ENCODE measurements at regions not wholly inside any gene's neighbourhood (a gene's known extent, or its start where the extent isn't known, plus 50 kb on each side); places are given as distances from the start of the nearest gene placed in this dataset.

- H3K4me1 ChIP-seq, result no peaks in the 10 kb centered on the region
- intact Hi-C loops (cut with DNase I), result no loop called here
- DNase-seq, result no peak
- no peak for TF ChIP-seq CTCF (IDR thresholded peaks at IDR 0.05)
- TF ChIP-seq POLR2A (IDR thresholded peaks at IDR 0.05), result no peak
- H3K9me3 ChIP-seq, result no peaks in the 10 kb centered on the region
- H3K27me3 ChIP-seq, result peaks cover 0 to 3% (median 0%) of the 10 kb centered on the region in 9 donors
- no peak for ATAC-seq
- no peak overlapping the region for H3K4me3 ChIP-seq
- no peaks in the 10 kb centered on the region for H3K36me3 ChIP-seq
- 80 to 84% (median 82%) methylated on average over 4 of the region's 4 CpGs for WGBS, 4 donors
- H3K27ac ChIP-seq, result no peak overlapping the region
These were observed 745.7 kb downstream of the PDCD6IP start for GRCh38 chr3:34544136-34544535.

- DNase-seq (no peak), ATAC-seq (no peak)
- Histone ChIP-seq H3K4me3 (no peak overlapping the region), H3K36me3 (no peaks in the 10 kb centered on the region), H3K9me3 (no peaks in the 10 kb centered on the region), H3K27ac (no peak overlapping the region), H3K27me3 (peaks cover 0 to 3% (median 0%) of the 10 kb centered on the region in 9 donors), H3K4me1 (no peaks in the 10 kb centered on the region)
- intact Hi-C loops (cut with DNase I), result no loop called here
- WGBS, 4 donors, result 79 to 81% (median 80%) methylated on average over 2 of the region's 2 CpGs
- TF ChIP-seq CTCF (IDR thresholded peaks at IDR 0.05), result no peak
- TF ChIP-seq POLR2A (IDR thresholded peaks at IDR 0.05), result no peak
These were observed 749.0 kb downstream of the PDCD6IP start for GRCh38 chr3:34547297-34547920.

GRCh38 chr3:34567266-34567665 is 768.8 kb downstream of the PDCD6IP start:
- peak in 3 of 4 donors; percentile 38 to 64 (median 47) for ATAC-seq
- no peak for DNase-seq
- H3K27ac ChIP-seq, result peak overlapping the region in 1 of 12 donors; percentile 2

GRCh38 chr3:34568766-34569165 is 770.3 kb downstream of the PDCD6IP start:
- ATAC-seq (peak in 1 of 4 donors; percentile 32), DNase-seq (peak in 1 of 5 donors; percentile 8)
- 26 to 40% (median 34%) methylated on average over 4 of the region's 4 CpGs for WGBS, 4 donors
- Histone ChIP-seq H3K27ac (peak overlapping the region in 1 of 12 donors; percentile 5), H3K36me3 (no peaks in the 10 kb centered on the region), H3K9me3 (peaks cover 0 to 27% (median 0%) of the 10 kb centered on the region in 12 donors), H3K4me3 (no peak overlapping the region), H3K4me1 (peaks cover 0 to 5% (median 0%) of the 10 kb centered on the region in 12 donors), H3K27me3 (peaks cover 0 to 12% (median 0%) of the 10 kb centered on the region in 9 donors)
- intact Hi-C loops (cut with DNase I), result no loop called here
- TF ChIP-seq CTCF (IDR thresholded peaks at IDR 0.05) (no peak), POLR2A (IDR thresholded peaks at IDR 0.05) (no peak)

More at GRCh38 chr3:34567266-34567665, 768.8 kb downstream of the PDCD6IP start:
- peaks cover 0 to 39% (median 0%) of the 10 kb centered on the region in 12 donors for H3K9me3 ChIP-seq
- peaks cover 0 to 5% (median 0%) of the 10 kb centered on the region in 12 donors for H3K4me1 ChIP-seq
- no peaks in the 10 kb centered on the region for H3K36me3 ChIP-seq
- no peak for TF ChIP-seq CTCF (IDR thresholded peaks at IDR 0.05)
- no peak for TF ChIP-seq POLR2A (IDR thresholded peaks at IDR 0.05)
- no peak overlapping the region for H3K4me3 ChIP-seq
- 21 to 31% (median 26%) methylated on average over 1 of the region's 1 CpG for WGBS, 4 donors
- no peaks in the 10 kb centered on the region for H3K27me3 ChIP-seq
- intact Hi-C loops (cut with DNase I), result no loop called here
